IPS-NIHi11 (cell line): ENCODE measurements at regions not wholly inside any gene's neighbourhood (a gene's known extent, or its start where the extent isn't known, plus 50 kb on each side); places are given as distances from the start of the nearest gene placed in this dataset.

Experiments used
- DNase-seq: peaks from one replicate; pipeline ENCODE4 v3.0.0; 2012; ENCODE audit warnings: mixed read lengths, low spot score

GRCh38 chr7:26513948-26514347 lies 222.3 kb downstream of the SNX10 start:
- no peak for DNase-seq

- no peak for DNase-seq
Measured at GRCh38 chr7:26514633-26515032, 223.0 kb downstream of the SNX10 start.

DNA sequence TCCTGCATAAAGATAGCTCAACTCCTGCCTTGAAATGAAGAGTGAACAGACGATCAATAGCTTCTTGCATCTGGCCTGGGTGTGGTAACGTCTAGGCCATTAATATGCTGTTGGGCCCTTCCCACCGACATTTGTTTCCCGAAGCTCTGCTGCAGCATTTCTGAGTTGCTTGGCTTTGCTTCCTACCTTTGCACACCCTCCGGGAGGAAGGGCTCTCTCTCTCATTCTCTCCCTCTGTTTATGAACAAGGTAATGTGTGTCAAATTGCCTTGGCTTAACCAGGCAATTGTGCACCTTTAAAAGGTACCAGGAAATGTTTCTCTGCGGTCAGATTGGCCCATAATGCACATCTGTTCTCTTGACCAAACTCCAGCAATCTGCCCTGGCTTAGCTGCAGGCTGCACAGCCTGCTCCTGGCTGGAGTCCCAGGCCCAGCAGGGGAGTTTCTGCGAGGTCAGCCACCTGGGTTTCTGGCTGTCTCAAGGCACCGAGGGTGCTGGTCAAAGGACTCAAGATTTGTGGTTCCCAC lies 223.7 kb downstream of the SNX10 start:
- peak; percentile 48 for DNase-seq

- no peak for DNase-seq
Measured at GRCh38 chr7:26520483-26520882, 228.8 kb downstream of the SNX10 start.

DNA sequence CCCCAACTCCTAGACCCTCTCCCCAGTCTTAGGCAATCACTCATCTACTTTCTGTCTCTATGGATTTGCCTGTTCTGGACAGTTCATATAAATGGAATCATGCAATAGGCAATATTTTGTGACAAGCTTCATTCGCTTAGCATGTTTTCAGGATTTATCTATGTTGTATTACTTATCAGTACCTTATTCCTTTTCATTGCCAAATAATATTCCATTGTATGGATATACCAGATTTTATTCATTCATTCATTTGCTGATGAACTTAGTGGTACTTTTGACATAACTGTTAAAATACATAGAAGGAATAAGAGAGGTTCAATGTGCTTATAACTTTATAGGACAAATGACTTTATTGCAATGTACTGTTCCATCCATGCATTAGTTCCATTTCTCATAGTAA lies 231.0 kb downstream of the SNX10 start:
- DNase-seq: no peak

DNA sequence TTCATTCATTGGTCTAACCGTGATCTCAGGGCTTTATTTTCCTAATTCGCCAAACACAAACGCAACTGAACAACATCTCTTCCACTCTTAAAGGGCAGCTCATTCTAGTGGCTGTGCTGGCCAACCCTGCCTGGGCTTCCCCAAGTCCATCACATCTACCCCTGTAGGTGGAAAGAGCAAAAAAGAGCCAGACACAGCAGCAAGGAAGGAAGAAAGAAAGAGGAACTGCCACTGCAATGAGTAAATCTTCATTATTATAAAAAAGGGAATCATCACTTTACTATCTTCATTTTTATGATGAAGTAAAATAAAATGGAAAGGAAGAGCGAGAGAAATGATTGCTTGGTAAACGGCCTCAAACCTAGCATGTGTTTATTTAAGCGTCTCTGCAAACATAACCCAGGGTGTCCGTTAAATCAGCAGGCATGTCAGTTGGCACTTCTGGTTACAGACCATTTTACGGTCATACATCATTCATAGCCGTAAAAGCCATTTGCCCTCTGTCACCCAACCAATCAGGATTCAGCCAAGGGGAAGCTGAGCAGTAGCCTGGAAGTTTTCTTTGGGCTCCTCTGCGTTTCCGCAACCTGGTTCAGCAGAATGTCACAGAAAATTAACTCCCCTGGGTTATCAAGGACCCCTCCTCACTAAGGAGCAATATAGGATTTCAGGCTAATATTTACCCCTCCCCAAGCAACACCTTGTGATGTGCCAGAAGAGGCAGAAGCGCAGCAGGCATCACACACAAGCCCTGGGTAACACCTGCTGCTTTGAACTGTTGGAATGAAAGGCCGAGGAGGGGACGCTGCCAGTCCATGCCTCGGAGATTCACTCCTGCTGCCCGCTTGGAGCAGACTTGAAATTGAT lies 234.0 kb downstream of the SNX10 start:
- DNase-seq: no peak

GRCh38 chr7:26526265-26526587 lies 234.6 kb downstream of the SNX10 start:
- no peak for DNase-seq

DNA sequence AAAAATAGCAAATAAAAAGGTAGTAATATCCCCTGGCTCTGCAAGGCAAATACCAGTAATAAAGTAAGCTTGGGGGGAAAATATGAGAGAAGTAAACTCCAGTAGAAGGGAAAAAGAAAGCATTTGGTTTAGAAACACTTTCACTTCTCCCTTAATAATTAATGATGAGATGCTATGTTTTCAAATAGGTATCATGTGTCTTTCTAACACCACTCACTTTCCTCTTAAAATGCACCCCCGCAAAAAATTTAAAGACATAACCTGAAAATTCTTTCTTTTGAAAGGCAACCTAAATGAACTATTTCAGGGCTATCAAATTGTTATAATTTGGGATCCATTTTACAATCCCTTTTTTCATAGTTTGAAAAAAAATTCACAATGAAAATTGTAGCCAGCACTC lies 240.3 kb downstream of the SNX10 start:
- no peak for DNase-seq

- DNase-seq: no peak
Measured at GRCh38 chr7:26532471-26532870, 240.8 kb downstream of the SNX10 start.

DNA sequence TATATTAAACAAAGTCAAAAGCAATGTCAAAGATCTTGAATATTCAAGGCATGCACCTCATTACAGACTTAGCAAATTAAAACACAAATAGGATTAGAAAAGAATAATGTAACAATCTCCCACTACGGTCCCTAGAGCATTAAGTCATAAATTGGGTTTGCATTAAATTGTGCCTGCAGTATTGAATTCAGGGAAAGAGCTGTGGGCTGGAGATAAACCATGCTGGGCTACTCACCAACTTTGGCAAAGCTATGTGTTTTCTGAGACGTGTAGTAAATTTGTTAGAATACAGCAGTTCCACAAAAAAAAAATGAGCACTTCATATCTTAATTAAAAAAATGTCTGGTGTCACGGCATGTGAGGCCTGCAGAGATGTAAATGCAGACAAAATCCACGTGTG lies 241.6 kb downstream of the SNX10 start:
- DNase-seq: no peak

GRCh38 chr7:26534649-26535482 lies 243.2 kb downstream of the SNX10 start:
- no peak for DNase-seq

DNA sequence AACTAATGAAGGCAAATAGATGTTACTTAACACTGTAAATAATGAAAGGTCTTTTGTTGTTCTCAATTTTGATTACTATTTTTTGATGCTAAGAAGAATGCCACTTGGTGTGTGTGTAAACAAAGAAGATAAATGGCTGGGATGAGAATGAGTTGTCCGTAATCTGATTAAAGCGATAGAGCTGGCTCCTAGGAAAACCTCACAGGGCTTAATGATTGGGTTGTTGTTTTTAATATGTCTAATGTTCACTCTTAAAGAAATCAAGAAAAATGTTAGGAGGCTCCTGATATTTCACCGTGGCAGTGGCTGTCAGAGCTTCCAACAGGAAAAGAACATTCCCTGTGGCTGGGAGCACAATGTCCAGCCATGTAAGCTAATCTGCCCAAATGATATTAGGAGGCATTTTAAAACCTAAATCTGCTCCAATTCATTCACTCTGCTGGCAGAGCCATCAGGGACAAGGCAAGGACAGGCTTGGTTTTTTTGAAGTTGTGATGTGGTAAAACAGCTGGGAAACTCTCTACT lies 243.9 kb downstream of the SNX10 start:
- DNase-seq: no peak

GRCh38 chr7:26538216-26538615 lies 246.6 kb downstream of the SNX10 start:
- no peak for DNase-seq

- no peak for DNase-seq
Measured at GRCh38 chr7:26538689-26539088, 247.0 kb downstream of the SNX10 start.

- DNase-seq: no peak
Measured at GRCh38 chr7:26543340-26543739, 251.7 kb downstream of the SNX10 start.

GRCh38 chr7:26543951-26544350 lies 252.3 kb downstream of the SNX10 start:
- DNase-seq: no peak

DNA sequence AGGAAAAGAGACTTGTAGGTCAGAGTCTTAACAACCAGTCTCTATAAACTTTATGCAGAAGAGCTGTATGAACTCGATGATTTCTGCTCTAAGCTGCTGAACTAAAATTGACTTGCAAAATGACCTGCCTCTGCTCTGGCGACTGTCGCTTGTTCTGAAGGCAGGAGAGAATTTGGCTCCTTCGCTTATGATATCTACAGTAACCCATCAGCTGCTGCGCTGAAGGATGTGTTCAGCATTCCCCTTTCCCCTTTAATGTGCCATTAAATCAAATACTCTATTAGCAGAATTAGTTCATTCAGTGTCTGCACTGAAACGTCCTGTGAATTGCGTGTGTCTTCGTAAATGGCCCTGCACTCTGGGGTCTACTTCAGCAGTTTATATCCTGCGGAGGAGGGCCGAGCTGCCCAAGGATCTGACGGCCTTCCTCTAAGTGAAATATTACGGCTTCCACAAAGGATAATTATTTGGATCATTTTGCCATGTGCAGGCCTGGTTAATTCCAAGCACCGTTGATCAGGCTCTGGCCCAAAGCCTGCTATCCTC lies 254.9 kb downstream of the SNX10 start:
- DNase-seq: no peak

DNA sequence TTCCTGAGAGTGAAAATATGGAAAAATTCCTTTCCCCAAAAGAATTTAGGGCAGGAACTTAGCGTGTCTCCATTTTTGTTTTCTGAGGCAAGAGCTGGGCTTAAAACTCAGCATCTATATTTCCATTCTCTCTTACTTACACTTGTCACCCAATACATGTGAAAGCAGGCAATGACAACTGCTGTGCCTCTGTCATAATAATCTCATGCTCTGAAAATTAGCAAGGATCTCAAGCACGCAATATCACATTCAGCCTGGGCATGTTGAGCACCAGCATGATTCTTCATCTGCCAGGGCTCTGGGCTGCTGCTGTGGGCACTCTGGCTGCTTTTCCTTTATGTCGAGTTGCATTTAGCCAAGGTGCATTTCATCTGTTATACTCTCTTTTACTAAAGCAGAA lies 255.5 kb downstream of the SNX10 start:
- DNase-seq: no peak

GRCh38 chr7:26549281-26549944 lies 257.8 kb downstream of the SNX10 start:
- DNase-seq: no peak

- no peak for DNase-seq
Measured at GRCh38 chr7:26550492-26550891, 258.8 kb downstream of the SNX10 start.

- no peak for DNase-seq
Measured at GRCh38 chr7:26551740-26552139, 260.1 kb downstream of the SNX10 start.

GRCh38 chr7:26553128-26553527 lies 261.5 kb downstream of the SNX10 start:
- DNase-seq: no peak
